Brain microvascular endothelial cell (primary cell): ENCODE measurements at regions not wholly inside any gene's neighbourhood (a gene's known extent, or its start where the extent isn't known, plus 50 kb on each side); places are given as distances from the start of the nearest gene placed in this dataset.

Experiments used
- DNase-seq: peaks from one replicate; pipeline ENCODE4 v3.0.0-alpha.2; 2020
- H3K27ac ChIP-seq: fragments of 250-450 bp; sonication (Bioruptor Pico); 2 replicates; pipeline ENCODE4 v1.5.1; 2020; ENCODE audit warnings: mild to moderate bottlenecking, moderate library complexity
- H3K27me3 ChIP-seq: fragments of 250-450 bp; sonication (Bioruptor Pico); replicated peaks from 2 replicates; pipeline ENCODE4 v1.5.1; 2020; ENCODE audit warnings: mild to moderate bottlenecking
- H3K36me3 ChIP-seq: fragments of 250-450 bp; sonication (Bioruptor Pico); replicated peaks from 2 replicates; pipeline ENCODE4 v1.5.1; 2020; ENCODE audit warnings: mild to moderate bottlenecking
- H3K4me3 ChIP-seq: 2 replicates; pipeline ENCODE4 v1.5.1; 2011; ENCODE audit warnings: low read depth, mild to moderate bottlenecking, control low read depth, low read length, moderate library complexity
- CTCF ChIP-seq: IDR thresholded peaks from 2 replicates; pipeline ENCODE4 v1.5.1; 2011; ENCODE audit warnings: low read depth, mild to moderate bottlenecking, moderate library complexity, low read length, control low read depth, inconsistent platforms; ENCODE audit errors: missing control alignments
- in situ Hi-C: cut with HindIII; loops from 2 replicates; pipeline ENCODE4 v1.10.0; 2017; ENCODE audit warnings: low sequenced_read_pairs, low pct_ligation_motif_present

GRCh38 chr3:188031121-188031520 is 122.8 kb upstream of the LPP start:
- no peaks in the 10 kb centered on the region for H3K27me3 ChIP-seq
- no peak for DNase-seq
- TF ChIP-seq CTCF, result no peak
- in situ Hi-C loops, result no loop called here
- no peaks in the 10 kb centered on the region for H3K36me3 ChIP-seq
- no peak overlapping the region for H3K27ac ChIP-seq
- no peak overlapping the region for H3K4me3 ChIP-seq

GRCh38 chr3:188034989-188035388 is 119.0 kb upstream of the LPP start:
- Histone ChIP-seq H3K27me3 (no peaks in the 10 kb centered on the region), H3K36me3 (no peaks in the 10 kb centered on the region), H3K4me3 (no peak overlapping the region), H3K27ac (no peak overlapping the region)
- no peak for TF ChIP-seq CTCF
- in situ Hi-C loops, result no loop called here
- DNase-seq, result no peak

- in situ Hi-C loops, result no loop called here
- DNase-seq, result no peak
- H3K27me3 ChIP-seq, result no peaks in the 10 kb centered on the region
- H3K36me3 ChIP-seq, result no peaks in the 10 kb centered on the region
- TF ChIP-seq CTCF, result no peak
- no peak overlapping the region for H3K27ac ChIP-seq
- H3K4me3 ChIP-seq, result no peak overlapping the region
Observed at GRCh38 chr3:188036375-188037194, 117.4 kb upstream of the LPP start.

GRCh38 chr3:188037195-188037718 is 116.7 kb upstream of the LPP start:
- peak; percentile 73 for TF ChIP-seq CTCF
- in situ Hi-C loops, result no loop called here

GRCh38 chr3:188037965-188038581 is 115.9 kb upstream of the LPP start:
- H3K36me3 ChIP-seq, result no peaks in the 10 kb centered on the region
- no peak overlapping the region for H3K27ac ChIP-seq
- H3K27me3 ChIP-seq, result no peaks in the 10 kb centered on the region
- TF ChIP-seq CTCF, result no peak
- in situ Hi-C loops, result no loop called here
- H3K4me3 ChIP-seq, result no peak overlapping the region
- DNase-seq, result no peak

More at GRCh38 chr3:188037195-188037718, 116.7 kb upstream of the LPP start:
- DNase-seq, result no peak
- no peaks in the 10 kb centered on the region for H3K27me3 ChIP-seq
- no peak overlapping the region for H3K4me3 ChIP-seq
- H3K27ac ChIP-seq, result no peak overlapping the region
- H3K36me3 ChIP-seq, result no peaks in the 10 kb centered on the region
